SIG-M5 treated with dmso at 0.1 percent for 504 hours (cell line): ENCODE measurements at regions not wholly inside any gene's neighbourhood (a gene's known extent, or its start where the extent isn't known, plus 50 kb on each side); places are given as distances from the start of the nearest gene placed in this dataset.

Experiments used
- DNase-seq: peaks from one replicate; lab custom pipeline; 2025; ENCODE audit not compliant: unreplicated experiment; lab: John Stamatoyannopoulos, UW

- DNase-seq: no peak
These were observed 232.6 kb downstream of the OPA1 start for GRCh38 chr3:193825617-193826016.

GRCh38 chr3:193826159-193826795 is 233.3 kb downstream of the OPA1 start:
- DNase-seq: no peak

- no peak for DNase-seq
These were observed 234.1 kb downstream of the OPA1 start for GRCh38 chr3:193827040-193827669.

GRCh38 chr3:193827871-193828270 is 234.9 kb downstream of the OPA1 start:
- DNase-seq: no peak

GRCh38 chr3:193828477-193828876 is 235.5 kb downstream of the OPA1 start:
- peak; percentile 54 for DNase-seq

GRCh38 chr3:193829781-193830180 is 236.8 kb downstream of the OPA1 start:
- peak; percentile 69 for DNase-seq

- DNase-seq: no peak
These were observed 237.8 kb downstream of the OPA1 start for GRCh38 chr3:193830791-193831191.

- no peak for DNase-seq
These were observed 238.8 kb downstream of the OPA1 start for GRCh38 chr3:193831495-193832455.

- DNase-seq: no peak
These were observed 239.9 kb downstream of the OPA1 start for GRCh38 chr3:193832833-193833413.

- DNase-seq: no peak
These were observed 240.6 kb downstream of the OPA1 start for GRCh38 chr3:193833592-193833991.

GRCh38 chr3:193835414-193835813 is 242.4 kb downstream of the OPA1 start:
- DNase-seq: no peak

GRCh38 chr3:193836511-193836910 is 243.5 kb downstream of the OPA1 start:
- no peak for DNase-seq

- no peak for DNase-seq
These were observed 243.9 kb downstream of the OPA1 start for GRCh38 chr3:193836918-193837317.

- no peak for DNase-seq
These were observed 244.4 kb downstream of the OPA1 start for GRCh38 chr3:193837347-193837827.

- DNase-seq: no peak
These were observed 247.2 kb downstream of the OPA1 start for GRCh38 chr3:193840111-193840641.

- DNase-seq: no peak
These were observed 248.6 kb downstream of the OPA1 start for GRCh38 chr3:193841581-193841980.

GRCh38 chr3:193842029-193842798 is 249.2 kb downstream of the OPA1 start:
- DNase-seq: peak; percentile 85

GRCh38 chr3:193842832-193843473 is 249.9 kb downstream of the OPA1 start:
- no peak for DNase-seq

- DNase-seq: peak; percentile 24
These were observed 250.7 kb downstream of the OPA1 start for GRCh38 chr3:193843474-193844301.
